ENCODE measurements at regions not wholly inside any gene's neighbourhood (a gene's known extent, or its start where the extent isn't known, plus 50 kb on each side); places are given as distances from the start of the nearest gene placed in this dataset.

DNA sequence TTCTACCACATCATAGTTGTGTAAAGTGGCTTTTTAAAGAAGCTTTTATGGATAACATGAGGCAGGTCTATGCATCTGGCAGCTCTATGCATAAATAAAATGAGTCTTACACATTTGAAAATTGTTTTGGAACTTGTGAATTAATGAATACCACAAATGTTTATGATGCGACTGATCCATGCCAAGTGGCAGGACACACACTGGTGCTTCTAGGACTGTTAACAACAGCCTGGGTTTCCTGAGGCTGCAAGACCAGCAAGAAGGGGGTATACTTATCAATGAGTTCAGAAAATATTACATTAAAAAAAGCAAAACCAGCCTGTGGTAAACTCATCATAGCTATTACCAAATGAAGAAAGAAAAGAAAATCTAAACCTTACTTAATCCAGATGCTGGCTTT lies 212.9 kb upstream of the PDE10A start:
- Histone ChIP-seq H3K27ac (ENCODE audit: low read length) (no peak overlapping the region), H3K27me3 (ENCODE audit: insufficient read depth, low read depth, low read length) (no peaks in the 10 kb centered on the region)
- TF ChIP-seq TAF1 (IDR thresholded peaks at IDR 0.05; ENCODE audit: low read depth) = no peak
- no peak for TF ChIP-seq EZH2 (IDR thresholded peaks at IDR 0.05; ENCODE audit: borderline replicate concordance, insufficient read depth, low read length, poor library complexity, severe bottlenecking)
- TF ChIP-seq, protein P1, sequence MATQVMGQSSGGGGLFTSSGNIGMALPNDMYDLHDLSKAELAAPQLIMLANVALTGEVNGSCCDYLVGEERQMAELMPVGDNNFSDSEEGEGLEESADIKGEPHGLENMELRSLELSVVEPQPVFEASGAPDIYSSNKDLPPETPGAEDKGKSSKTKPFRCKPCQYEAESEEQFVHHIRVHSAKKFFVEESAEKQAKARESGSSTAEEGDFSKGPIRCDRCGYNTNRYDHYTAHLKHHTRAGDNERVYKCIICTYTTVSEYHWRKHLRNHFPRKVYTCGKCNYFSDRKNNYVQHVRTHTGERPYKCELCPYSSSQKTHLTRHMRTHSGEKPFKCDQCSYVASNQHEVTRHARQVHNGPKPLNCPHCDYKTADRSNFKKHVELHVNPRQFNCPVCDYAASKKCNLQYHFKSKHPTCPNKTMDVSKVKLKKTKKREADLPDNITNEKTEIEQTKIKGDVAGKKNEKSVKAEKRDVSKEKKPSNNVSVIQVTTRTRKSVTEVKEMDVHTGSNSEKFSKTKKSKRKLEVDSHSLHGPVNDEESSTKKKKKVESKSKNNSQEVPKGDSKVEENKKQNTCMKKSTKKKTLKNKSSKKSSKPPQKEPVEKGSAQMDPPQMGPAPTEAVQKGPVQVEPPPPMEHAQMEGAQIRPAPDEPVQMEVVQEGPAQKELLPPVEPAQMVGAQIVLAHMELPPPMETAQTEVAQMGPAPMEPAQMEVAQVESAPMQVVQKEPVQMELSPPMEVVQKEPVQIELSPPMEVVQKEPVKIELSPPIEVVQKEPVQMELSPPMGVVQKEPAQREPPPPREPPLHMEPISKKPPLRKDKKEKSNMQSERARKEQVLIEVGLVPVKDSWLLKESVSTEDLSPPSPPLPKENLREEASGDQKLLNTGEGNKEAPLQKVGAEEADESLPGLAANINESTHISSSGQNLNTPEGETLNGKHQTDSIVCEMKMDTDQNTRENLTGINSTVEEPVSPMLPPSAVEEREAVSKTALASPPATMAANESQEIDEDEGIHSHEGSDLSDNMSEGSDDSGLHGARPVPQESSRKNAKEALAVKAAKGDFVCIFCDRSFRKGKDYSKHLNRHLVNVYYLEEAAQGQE (IDR thresholded peaks at IDR 0.05; ENCODE audit: borderline replicate concordance) = no peak
- no peak for TF ChIP-seq MXI1 (conservative IDR thresholded peaks at IDR 0.05; ENCODE audit: poor library complexity, severe bottlenecking)
- TF ChIP-seq, protein P2, sequence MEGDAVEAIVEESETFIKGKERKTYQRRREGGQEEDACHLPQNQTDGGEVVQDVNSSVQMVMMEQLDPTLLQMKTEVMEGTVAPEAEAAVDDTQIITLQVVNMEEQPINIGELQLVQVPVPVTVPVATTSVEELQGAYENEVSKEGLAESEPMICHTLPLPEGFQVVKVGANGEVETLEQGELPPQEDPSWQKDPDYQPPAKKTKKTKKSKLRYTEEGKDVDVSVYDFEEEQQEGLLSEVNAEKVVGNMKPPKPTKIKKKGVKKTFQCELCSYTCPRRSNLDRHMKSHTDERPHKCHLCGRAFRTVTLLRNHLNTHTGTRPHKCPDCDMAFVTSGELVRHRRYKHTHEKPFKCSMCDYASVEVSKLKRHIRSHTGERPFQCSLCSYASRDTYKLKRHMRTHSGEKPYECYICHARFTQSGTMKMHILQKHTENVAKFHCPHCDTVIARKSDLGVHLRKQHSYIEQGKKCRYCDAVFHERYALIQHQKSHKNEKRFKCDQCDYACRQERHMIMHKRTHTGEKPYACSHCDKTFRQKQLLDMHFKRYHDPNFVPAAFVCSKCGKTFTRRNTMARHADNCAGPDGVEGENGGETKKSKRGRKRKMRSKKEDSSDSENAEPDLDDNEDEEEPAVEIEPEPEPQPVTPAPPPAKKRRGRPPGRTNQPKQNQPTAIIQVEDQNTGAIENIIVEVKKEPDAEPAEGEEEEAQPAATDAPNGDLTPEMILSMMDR (IDR thresholded peaks at IDR 0.05; ENCODE audit: poor library complexity, severe bottlenecking) = no peak
- no peak for TF ChIP-seq RAD21 (conservative IDR thresholded peaks at IDR 0.05)
- TF ChIP-seq POLR2AphosphoS5 (IDR thresholded peaks at IDR 0.05) = no peak
- no peak for TF ChIP-seq SMC3 (conservative IDR thresholded peaks at IDR 0.05; ENCODE audit: poor library complexity)
- TF ChIP-seq EP300 (conservative IDR thresholded peaks at IDR 0.05; ENCODE audit: poor library complexity, severe bottlenecking) = no peak

DNA sequence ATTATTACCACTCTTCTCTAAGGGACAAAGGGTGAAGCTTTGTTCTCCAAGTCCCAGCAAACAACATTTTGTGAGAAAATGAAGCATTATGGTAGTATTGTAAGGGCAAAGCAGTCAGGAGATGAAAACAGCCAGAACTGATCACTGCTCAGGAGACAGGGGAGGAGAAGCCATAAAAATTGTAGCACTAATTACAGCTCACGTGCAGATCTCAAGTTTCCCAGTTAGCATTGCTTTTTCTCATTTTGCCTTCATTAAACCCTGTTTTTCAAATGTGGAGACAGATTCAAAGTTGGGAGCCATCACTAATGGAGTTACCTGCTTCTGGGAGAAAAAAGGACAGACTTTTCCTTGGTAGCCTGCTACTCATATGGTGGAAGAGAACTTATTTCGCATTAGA lies 210.9 kb upstream of the PDE10A start:
- Histone ChIP-seq H3K36me3 (ENCODE audit: insufficient read depth, low read length) (no peaks in the 10 kb centered on the region), H3K27ac (ENCODE audit: low read length) (no peak overlapping the region), H3K27me3 (ENCODE audit: insufficient read depth, low read depth, low read length) (no peaks in the 10 kb centered on the region), H4K20me1 (ENCODE audit: insufficient read depth) (no peaks in the 10 kb centered on the region), H3K9me2 (ENCODE audit: insufficient read depth, low read length) (no peaks in the 10 kb centered on the region), H3K4me3 (ENCODE audit: low read length) (no peak overlapping the region), H3K9ac (ENCODE audit: low read length) (no peak overlapping the region), H3F3A (ENCODE audit: insufficient read depth, low read length, poor library complexity, severe bottlenecking) (no peaks in the 10 kb centered on the region), H3K9me3 (ENCODE audit: low read length) (peaks cover 8% of the 10 kb centered on the region), H3K4me2 (ENCODE audit: low read length) (no peak overlapping the region), H2AFZ (ENCODE audit: low read depth, low read length) (no peak overlapping the region), H3K79me2 (replicated peaks; ENCODE audit: insufficient read depth, low read length) (no peaks in the 10 kb centered on the region)
- TF ChIP-seq, protein P2 (IDR thresholded peaks at IDR 0.05; ENCODE audit: poor library complexity, severe bottlenecking) = no peak
- no peak for TF ChIP-seq POLR2AphosphoS5 (IDR thresholded peaks at IDR 0.05)
- TF ChIP-seq, protein P1 (IDR thresholded peaks at IDR 0.05; ENCODE audit: borderline replicate concordance) = no peak
- no peak for TF ChIP-seq TAF1 (IDR thresholded peaks at IDR 0.05; ENCODE audit: low read depth)
- no peak for TF ChIP-seq RAD21 (conservative IDR thresholded peaks at IDR 0.05)
- no peak for TF ChIP-seq EZH2 (IDR thresholded peaks at IDR 0.05; ENCODE audit: borderline replicate concordance, insufficient read depth, low read length, poor library complexity, severe bottlenecking)
- TF ChIP-seq EP300 (conservative IDR thresholded peaks at IDR 0.05; ENCODE audit: poor library complexity, severe bottlenecking) = no peak
- TF ChIP-seq SMC3 (conservative IDR thresholded peaks at IDR 0.05; ENCODE audit: poor library complexity) = no peak
- no peak for TF ChIP-seq MXI1 (conservative IDR thresholded peaks at IDR 0.05; ENCODE audit: poor library complexity, severe bottlenecking)

More for the DNA sequence above, 212.9 kb upstream of the PDE10A start:
- Histone ChIP-seq H3K9ac (ENCODE audit: low read length) (no peak overlapping the region), H3K36me3 (ENCODE audit: insufficient read depth, low read length) (no peaks in the 10 kb centered on the region), H3F3A (ENCODE audit: insufficient read depth, low read length, poor library complexity, severe bottlenecking) (no peaks in the 10 kb centered on the region), H3K9me2 (ENCODE audit: insufficient read depth, low read length) (no peaks in the 10 kb centered on the region), H3K4me3 (ENCODE audit: low read length) (no peak overlapping the region), H2AFZ (ENCODE audit: low read depth, low read length) (no peak overlapping the region), H3K9me3 (ENCODE audit: low read length) (no peaks in the 10 kb centered on the region), H4K20me1 (ENCODE audit: insufficient read depth) (no peaks in the 10 kb centered on the region), H3K79me2 (replicated peaks; ENCODE audit: insufficient read depth, low read length) (no peaks in the 10 kb centered on the region), H3K4me2 (ENCODE audit: low read length) (no peak overlapping the region)

All from neural cell (in vitro differentiated cells).